22Rv1 (cell line): ENCODE measurements at regions not wholly inside any gene's neighbourhood (a gene's known extent, or its start where the extent isn't known, plus 50 kb on each side); places are given as distances from the start of the nearest gene placed in this dataset.

Experiments
- ZFX ChIP-seq: fragments of 450-650 bp; IDR thresholded peaks from 2 replicates; pipeline ENCODE4 v1.6.1; 2017; ENCODE audit warnings: antibody characterized with exemption, borderline replicate concordance
- TF ChIP-seq, protein P1 (sequence below): fragments of 450-650 bp; IDR thresholded peaks from 2 replicates; pipeline ENCODE4 v1.5.1; 2017; ENCODE audit warnings: mild to moderate bottlenecking

DNA sequence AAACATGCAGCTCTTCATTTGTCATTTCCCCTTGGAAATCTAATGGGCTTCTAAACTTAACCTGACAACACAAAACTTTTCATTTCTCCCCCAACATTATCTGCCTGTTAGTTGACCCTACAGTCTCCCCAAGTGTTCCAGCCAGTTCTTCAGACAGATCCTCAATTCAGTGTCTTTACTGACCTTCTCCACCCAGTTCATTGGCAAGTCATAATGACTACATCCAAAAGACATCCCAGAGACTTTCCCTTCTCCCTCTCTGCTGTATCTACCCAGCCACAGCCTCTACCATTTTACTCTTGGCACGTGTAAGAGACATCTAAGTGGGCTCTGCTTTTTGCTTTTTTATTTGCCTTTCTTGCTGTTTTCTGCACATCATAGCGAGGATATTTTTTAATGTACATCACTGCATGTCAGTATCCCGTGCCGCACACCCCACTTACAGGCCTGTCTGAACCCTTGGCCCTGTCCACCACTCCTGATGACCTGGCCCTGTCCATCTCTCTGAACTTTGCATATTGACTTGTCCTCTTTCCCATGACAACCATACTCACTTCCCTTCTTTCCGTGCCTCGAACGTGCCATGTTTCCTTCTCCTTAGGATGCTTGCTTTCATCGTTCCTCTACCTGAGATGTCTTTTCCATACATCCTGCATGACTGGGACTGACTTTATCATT, 391.9 kb downstream of the IRS2 start:
- TF ChIP-seq, protein P1, sequence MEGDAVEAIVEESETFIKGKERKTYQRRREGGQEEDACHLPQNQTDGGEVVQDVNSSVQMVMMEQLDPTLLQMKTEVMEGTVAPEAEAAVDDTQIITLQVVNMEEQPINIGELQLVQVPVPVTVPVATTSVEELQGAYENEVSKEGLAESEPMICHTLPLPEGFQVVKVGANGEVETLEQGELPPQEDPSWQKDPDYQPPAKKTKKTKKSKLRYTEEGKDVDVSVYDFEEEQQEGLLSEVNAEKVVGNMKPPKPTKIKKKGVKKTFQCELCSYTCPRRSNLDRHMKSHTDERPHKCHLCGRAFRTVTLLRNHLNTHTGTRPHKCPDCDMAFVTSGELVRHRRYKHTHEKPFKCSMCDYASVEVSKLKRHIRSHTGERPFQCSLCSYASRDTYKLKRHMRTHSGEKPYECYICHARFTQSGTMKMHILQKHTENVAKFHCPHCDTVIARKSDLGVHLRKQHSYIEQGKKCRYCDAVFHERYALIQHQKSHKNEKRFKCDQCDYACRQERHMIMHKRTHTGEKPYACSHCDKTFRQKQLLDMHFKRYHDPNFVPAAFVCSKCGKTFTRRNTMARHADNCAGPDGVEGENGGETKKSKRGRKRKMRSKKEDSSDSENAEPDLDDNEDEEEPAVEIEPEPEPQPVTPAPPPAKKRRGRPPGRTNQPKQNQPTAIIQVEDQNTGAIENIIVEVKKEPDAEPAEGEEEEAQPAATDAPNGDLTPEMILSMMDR, result no peak
- no peak for TF ChIP-seq ZFX
